ENCODE measurements at regions not wholly inside any gene's neighbourhood (a gene's known extent, or its start where the extent isn't known, plus 50 kb on each side); places are given as distances from the start of the nearest gene placed in this dataset.
"Not testable (repeated sequence)": the region's sequence is repeated elsewhere in the genome, so short reads cannot be mapped to it uniquely, and the experiment has no call there.

DNA sequence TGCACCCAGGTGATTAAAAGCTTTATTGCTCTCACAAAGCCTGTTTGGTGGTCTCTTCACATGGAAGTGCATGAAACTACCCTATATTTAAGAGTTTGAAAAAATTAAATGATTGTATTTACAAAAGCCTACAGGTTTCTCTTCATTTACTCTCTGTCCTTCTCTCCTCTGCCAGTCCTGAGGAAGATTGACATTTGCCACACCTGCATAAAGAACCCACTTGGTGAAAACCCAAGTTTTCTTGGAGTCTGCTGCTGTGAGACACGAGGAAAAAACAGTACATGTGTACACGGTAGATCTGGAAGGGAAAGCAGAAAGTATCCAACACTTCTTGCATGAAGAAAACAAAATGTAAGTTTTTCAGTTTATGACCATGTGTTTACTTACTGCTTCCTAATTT is 994.4 kb upstream of the POT1 start:
- no peak overlapping the region for H3K4me3 ChIP-seq
- FAIRE-seq (no peak), ATAC-seq (no peak), DNase-seq (ENCODE audit: extremely low read depth in 1 of 4, low spot score in 3 of 4) (no peak)
- no peaks in the 10 kb centered on the region for H3K79me2 ChIP-seq (ENCODE audit: control insufficient read depth, insufficient read depth, low read length)
- H2AFZ ChIP-seq (ENCODE audit: low read depth, low read length), result no peak overlapping the region
- 0 out of 2 replicates have a peak, but pooled peaks cover 1% of the 10 kb centered on the region for H3K9me3 ChIP-seq (replicated peaks; ENCODE audit: control insufficient read depth, insufficient read depth, low read depth, low read length)
- no peaks in the 10 kb centered on the region for H3K4me1 ChIP-seq (replicated peaks in 1 of 2; ENCODE audit: control insufficient read depth in 2 of 2, insufficient read depth in 2 of 2, low read length in 2 of 2)
- no peak overlapping the region for H3K27ac ChIP-seq (ENCODE audit: extremely low read depth, low read depth, low read length)
- intact Hi-C loops (cut with micrococcal nuclease), result no loop called here
- CTCF ChIA-PET (ENCODE audit: low intra/inter-chr PET ratio), result interaction anchor here (0.6 kb wide), 1 partner anchor 380 kb away, joined by 3 read pairs; no protein-coding TSS in a partner anchor
- no peak overlapping the region for H3K9ac ChIP-seq (ENCODE audit: insufficient read depth in 1 of 2, low read depth in 2 of 2, low read length in 2 of 2)
- no peak overlapping the region for H3K4me2 ChIP-seq (ENCODE audit: insufficient read depth, low read length)
- no TSS peak for BruUV-seq (replicated peaks)
- TF ChIP-seq ZNF347 (CRISPR knock-in tag; IDR thresholded peaks at IDR 0.05; ENCODE audit: low read depth) (no peak), ZBTB1 (CRISPR knock-in tag; IDR thresholded peaks at IDR 0.05; ENCODE audit: borderline replicate concordance, low read depth) (no peak), U2AF2 (optimal IDR thresholded peaks at IDR 0.05; ENCODE audit: low read depth, low read length) (no peak), GATAD2A (IDR thresholded peaks at IDR 0.05) (no peak), CBX5 (IDR thresholded peaks at IDR 0.05; ENCODE audit: borderline replicate concordance, low read depth) (no peak), ZNF384 (IDR thresholded peaks at IDR 0.05; ENCODE audit: low read depth, low read length) (no peak)
- TF ChIP-seq, protein P1, sequence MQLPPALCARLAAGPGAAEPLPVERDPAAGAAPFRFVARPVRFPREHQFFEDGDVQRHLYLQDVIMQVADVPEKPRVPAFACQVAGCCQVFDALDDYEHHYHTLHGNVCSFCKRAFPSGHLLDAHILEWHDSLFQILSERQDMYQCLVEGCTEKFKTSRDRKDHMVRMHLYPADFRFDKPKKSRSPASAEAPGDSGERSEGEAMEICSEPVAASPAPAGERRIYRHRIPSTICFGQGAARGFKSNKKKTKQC (CRISPR knock-in tag; IDR thresholded peaks at IDR 0.05), result no peak
- in situ Hi-C loops (cut with MboI), result no loop called here
- WGBS (ENCODE audit: insufficient coverage, low coverage, missing lambda C conversion rate), result 0% methylated on average over 2 of the region's 2 CpGs
- POLR2A ChIA-PET, result no interaction called here
- no peaks in the 10 kb centered on the region for H3K27me3 ChIP-seq (ENCODE audit: control insufficient read depth in 2 of 2, insufficient read depth in 2 of 2, low read length in 2 of 2)
- H3K9me1 ChIP-seq (ENCODE audit: control insufficient read depth, insufficient read depth, low read length), result no peaks in the 10 kb centered on the region
- no peaks in the 10 kb centered on the region for H3K36me3 ChIP-seq (ENCODE audit: control insufficient read depth, insufficient read depth, low read length)
- H4K20me1 ChIP-seq (replicated peaks; ENCODE audit: control insufficient read depth, insufficient read depth, low read length), result no peaks in the 10 kb centered on the region

DNA sequence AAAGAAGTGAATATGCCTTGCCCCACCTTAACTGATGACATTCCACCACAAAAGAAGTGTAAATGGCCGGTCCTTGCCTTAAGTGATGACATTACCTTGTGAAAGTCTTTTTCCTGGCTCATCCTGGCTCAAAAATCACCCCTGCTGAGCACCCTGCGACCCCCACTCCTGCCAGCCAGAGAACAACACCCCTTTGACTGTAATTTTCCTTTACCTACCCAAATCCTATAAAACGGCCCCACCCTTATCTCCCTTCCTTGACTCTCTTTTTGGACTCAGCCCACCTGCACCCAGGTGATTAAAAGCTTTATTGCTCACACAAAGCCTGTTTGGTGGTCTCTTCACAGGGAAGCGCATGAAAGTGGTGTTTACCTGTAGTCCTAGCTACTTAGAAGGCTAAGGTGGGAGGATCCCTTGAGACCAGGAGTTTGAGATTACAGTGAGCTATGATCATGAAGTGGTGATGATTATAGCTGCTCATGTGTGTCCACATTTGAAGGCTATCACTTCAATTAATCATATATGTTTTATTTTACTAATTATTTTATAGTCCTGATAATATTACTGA is 985.8 kb upstream of the POT1 start:
- H3K9ac ChIP-seq (ENCODE audit: insufficient read depth in 1 of 2, low read depth in 2 of 2, low read length in 2 of 2); DNase-seq (ENCODE audit: extremely low read depth in 1 of 4, low spot score in 3 of 4); FAIRE-seq; H3K27me3 ChIP-seq (ENCODE audit: control insufficient read depth in 2 of 2, insufficient read depth in 2 of 2, low read length in 2 of 2); in situ Hi-C loops (cut with MboI); CTCF ChIA-PET (ENCODE audit: low intra/inter-chr PET ratio); POLR2A ChIA-PET; intact Hi-C loops (cut with micrococcal nuclease); BruUV-seq (replicated peaks); H3K4me1 ChIP-seq (replicated peaks in 1 of 2; ENCODE audit: control insufficient read depth in 2 of 2, insufficient read depth in 2 of 2, low read length in 2 of 2); H3K4me3 ChIP-seq; H3K79me2 ChIP-seq (ENCODE audit: control insufficient read depth, insufficient read depth, low read length); H3K9me3 ChIP-seq (replicated peaks; ENCODE audit: control insufficient read depth, insufficient read depth, low read depth, low read length); H3K4me2 ChIP-seq (ENCODE audit: insufficient read depth, low read length); ATAC-seq; H3K9me1 ChIP-seq (ENCODE audit: control insufficient read depth, insufficient read depth, low read length); H3K27ac ChIP-seq (ENCODE audit: extremely low read depth, low read depth, low read length); H3K36me3 ChIP-seq (ENCODE audit: control insufficient read depth, insufficient read depth, low read length); H4K20me1 ChIP-seq (replicated peaks; ENCODE audit: control insufficient read depth, insufficient read depth, low read length); H2AFZ ChIP-seq (ENCODE audit: low read depth, low read length): not testable (repeated sequence)
- WGBS (ENCODE audit: insufficient coverage, low coverage, missing lambda C conversion rate), result 2% methylated on average over 3 of the region's 4 CpGs
